Osteocyte (in vitro differentiated cells): ENCODE measurements at regions not wholly inside any gene's neighbourhood (a gene's known extent, or its start where the extent isn't known, plus 50 kb on each side); places are given as distances from the start of the nearest gene placed in this dataset.

ENCODE experiments used
- DNase-seq: peaks from one replicate; pipeline ENCODE4 v3.0.0; 2021; ENCODE audit warnings: mixed read lengths; ENCODE audit not compliant: unreplicated experiment; ENCODE audit errors: extremely low spot score
- H3K27ac Mint-ChIP-seq: one replicate; pipeline ENCODE4 v1.8.0; 2021; ENCODE audit warnings: mild to moderate bottlenecking, mixed read lengths; ENCODE audit not compliant: unreplicated experiment
- H3K27me3 Mint-ChIP-seq: one replicate; pipeline ENCODE4 v1.8.0; 2021; ENCODE audit warnings: mixed read lengths; ENCODE audit not compliant: unreplicated experiment
- H3K36me3 Mint-ChIP-seq: one replicate; pipeline ENCODE4 v1.8.0; 2021; ENCODE audit warnings: mixed read lengths; ENCODE audit not compliant: unreplicated experiment
- H3K4me1 Mint-ChIP-seq: one replicate; pipeline ENCODE4 v1.8.0; 2021; ENCODE audit warnings: mixed read lengths; ENCODE audit not compliant: unreplicated experiment
- H3K4me3 Mint-ChIP-seq: one replicate; pipeline ENCODE4 v1.8.0; 2021; ENCODE audit warnings: mild to moderate bottlenecking, moderate library complexity, mixed read lengths; ENCODE audit not compliant: unreplicated experiment
- H3K9me3 Mint-ChIP-seq: one replicate; pipeline ENCODE4 v1.8.0; 2021; ENCODE audit warnings: mixed read lengths; ENCODE audit not compliant: unreplicated experiment
- TF ChIP-seq, protein P1 (sequence below): fragments of 200-600 bp; sonication (generic); IDR thresholded peaks from 2 replicates; pipeline ENCODE4 v1.5.0; 2021; ENCODE audit warnings: antibody characterized with exemption, mild to moderate bottlenecking, moderate library complexity

DNA sequence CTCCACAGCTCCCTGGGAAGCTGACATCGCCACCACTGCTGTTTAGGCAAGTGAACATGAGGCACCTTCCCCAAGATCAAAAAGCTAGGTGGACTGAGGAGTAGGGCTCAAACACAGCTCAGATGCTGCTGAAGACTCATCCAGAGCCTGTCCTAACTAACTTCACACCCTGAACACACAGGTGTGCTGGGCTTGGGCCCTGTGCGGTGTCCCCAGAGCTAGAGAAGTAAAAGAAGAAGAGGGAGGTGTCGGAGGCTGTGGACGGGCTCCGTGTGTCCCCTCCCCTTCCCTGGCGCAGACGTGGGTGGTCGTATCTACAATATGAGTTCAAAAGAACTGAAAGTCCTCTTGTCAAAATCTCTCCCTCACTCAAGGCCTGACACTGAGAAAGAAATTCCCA, 373.4 kb upstream of the MGMT start:
- H3K9me3 Mint-ChIP-seq = no peaks in the 10 kb centered on the region
- H3K27ac Mint-ChIP-seq = no peak overlapping the region
- H3K4me3 Mint-ChIP-seq = no peak overlapping the region
- H3K4me1 Mint-ChIP-seq = peaks cover 5% of the 10 kb centered on the region
- TF ChIP-seq, protein P1, sequence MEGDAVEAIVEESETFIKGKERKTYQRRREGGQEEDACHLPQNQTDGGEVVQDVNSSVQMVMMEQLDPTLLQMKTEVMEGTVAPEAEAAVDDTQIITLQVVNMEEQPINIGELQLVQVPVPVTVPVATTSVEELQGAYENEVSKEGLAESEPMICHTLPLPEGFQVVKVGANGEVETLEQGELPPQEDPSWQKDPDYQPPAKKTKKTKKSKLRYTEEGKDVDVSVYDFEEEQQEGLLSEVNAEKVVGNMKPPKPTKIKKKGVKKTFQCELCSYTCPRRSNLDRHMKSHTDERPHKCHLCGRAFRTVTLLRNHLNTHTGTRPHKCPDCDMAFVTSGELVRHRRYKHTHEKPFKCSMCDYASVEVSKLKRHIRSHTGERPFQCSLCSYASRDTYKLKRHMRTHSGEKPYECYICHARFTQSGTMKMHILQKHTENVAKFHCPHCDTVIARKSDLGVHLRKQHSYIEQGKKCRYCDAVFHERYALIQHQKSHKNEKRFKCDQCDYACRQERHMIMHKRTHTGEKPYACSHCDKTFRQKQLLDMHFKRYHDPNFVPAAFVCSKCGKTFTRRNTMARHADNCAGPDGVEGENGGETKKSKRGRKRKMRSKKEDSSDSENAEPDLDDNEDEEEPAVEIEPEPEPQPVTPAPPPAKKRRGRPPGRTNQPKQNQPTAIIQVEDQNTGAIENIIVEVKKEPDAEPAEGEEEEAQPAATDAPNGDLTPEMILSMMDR = no peak
- no peaks in the 10 kb centered on the region for H3K27me3 Mint-ChIP-seq
- no peaks in the 10 kb centered on the region for H3K36me3 Mint-ChIP-seq
- DNase-seq = no peak

DNA sequence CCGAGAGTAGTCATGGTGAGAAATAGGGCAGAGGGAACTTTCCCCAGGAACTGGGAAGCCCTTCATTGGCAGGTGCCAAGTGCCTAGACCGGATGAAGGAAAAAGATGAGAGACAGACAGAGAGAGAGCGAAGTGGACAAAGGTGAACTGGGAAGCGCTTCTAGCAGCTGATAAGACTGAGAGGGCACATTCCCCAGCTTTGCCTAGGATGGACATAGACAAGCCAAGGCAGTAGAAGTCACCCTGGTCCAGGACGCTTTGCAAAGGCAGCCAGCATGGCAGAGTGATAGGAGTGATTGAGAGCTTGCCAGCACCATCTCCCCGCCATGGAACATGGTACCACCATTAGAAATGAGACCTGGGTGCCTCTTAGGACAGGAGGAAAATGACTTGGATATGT, 372.8 kb upstream of the MGMT start:
- Mint-ChIP-seq H3K36me3 (no peaks in the 10 kb centered on the region), H3K27ac (no peak overlapping the region), H3K4me3 (no peak overlapping the region), H3K4me1 (peaks cover 5% of the 10 kb centered on the region), H3K9me3 (no peaks in the 10 kb centered on the region), H3K27me3 (no peaks in the 10 kb centered on the region)
- DNase-seq = no peak
- TF ChIP-seq, protein P1 = no peak

DNA sequence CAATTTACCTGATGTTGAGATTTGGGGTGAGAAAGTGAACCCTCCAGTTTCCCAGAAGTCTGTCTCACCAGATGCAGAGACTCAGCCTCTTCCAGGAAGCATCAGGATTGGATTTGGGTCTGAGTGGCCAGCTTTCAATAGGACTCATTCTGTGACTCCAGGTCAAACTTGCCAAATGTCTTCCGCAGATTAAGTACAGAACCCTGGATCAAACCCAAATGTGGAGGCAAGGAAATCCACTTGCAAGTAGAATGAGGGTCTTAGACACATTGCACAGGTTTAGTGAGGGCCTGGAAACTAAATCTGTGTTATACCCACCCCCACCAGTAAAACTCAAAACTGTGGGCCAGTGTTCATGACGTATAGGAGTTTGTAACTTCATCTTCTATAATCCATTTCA, 372.2 kb upstream of the MGMT start:
- TF ChIP-seq, protein P1 = no peak
- no peaks in the 10 kb centered on the region for H3K27me3 Mint-ChIP-seq
- no peaks in the 10 kb centered on the region for H3K36me3 Mint-ChIP-seq
- H3K4me1 Mint-ChIP-seq = peaks cover 5% of the 10 kb centered on the region
- H3K4me3 Mint-ChIP-seq = no peak overlapping the region
- peaks cover 3% of the 10 kb centered on the region for H3K9me3 Mint-ChIP-seq
- H3K27ac Mint-ChIP-seq = no peak overlapping the region
- DNase-seq = no peak

DNA sequence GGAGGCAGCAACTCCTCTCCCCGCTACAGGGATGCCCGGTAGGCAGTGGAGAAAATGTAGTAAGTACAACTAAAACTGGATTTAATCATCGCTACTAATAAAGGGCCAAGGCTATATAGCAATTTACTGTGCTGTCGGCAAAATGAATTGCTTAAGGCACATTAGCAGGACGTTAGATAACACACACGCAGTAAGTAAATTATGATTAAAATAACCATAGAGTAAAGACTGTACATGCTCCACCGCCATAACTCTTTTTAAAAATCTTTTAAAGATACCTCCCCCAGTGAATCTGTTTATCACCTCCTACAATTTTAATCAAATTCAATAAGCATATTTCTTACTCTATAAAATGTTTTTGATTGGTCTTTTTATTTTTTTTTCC, 371.4 kb upstream of the MGMT start:
- Mint-ChIP-seq H3K9me3 (peaks cover 10% of the 10 kb centered on the region), H3K27me3 (no peaks in the 10 kb centered on the region), H3K4me1 (peaks cover 5% of the 10 kb centered on the region), H3K27ac (no peak overlapping the region), H3K4me3 (no peak overlapping the region), H3K36me3 (no peaks in the 10 kb centered on the region)
- TF ChIP-seq, protein P1 = no peak
- DNase-seq = no peak

DNA sequence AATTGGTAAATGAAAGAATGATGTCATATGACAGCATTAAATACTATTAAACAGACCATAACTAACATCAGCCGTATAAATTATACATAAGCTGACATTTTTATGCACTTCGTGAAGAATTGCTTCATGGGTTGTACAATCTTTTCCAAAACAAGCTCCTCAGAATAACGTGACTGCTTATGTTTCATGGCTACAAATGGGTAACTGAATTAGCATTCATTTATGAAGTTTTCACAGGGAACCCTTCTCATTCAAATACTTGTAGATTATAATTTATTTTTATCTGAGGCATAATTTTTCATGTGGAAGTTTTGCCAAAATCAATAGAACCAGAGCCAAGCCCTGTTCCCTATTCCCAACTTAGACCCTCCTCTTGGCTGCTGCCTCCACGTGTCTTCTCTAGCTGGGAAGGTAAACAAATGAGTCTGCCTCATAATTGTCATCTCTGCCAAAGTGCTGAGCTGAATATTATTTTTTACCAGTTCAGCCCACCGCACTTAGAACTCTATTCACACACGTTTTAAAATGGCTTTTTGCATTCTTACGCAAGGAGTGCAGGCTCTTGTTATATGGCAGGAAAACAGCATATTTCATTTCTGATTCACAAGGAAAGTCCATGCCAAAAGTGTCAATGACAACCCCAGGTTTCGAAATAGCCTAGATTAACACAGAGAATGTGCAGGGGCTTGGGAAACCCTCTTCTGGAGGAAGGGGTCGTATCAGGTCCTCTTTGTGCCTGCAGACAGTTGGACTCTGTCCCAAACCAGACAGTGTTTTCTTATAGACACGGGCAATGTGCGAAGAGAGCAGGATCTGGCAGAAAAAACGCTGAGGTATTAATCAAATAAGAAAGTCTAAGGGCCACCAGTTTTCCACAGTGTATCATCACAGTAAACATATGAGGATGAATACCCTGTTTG, 370.7 kb upstream of the MGMT start:
- Mint-ChIP-seq H3K36me3 (no peaks in the 10 kb centered on the region), H3K9me3 (peaks cover 10% of the 10 kb centered on the region), H3K4me3 (no peak overlapping the region), H3K4me1 (peaks cover 5% of the 10 kb centered on the region), H3K27ac (no peak overlapping the region), H3K27me3 (no peaks in the 10 kb centered on the region)
- DNase-seq = no peak
- TF ChIP-seq, protein P1 = no peak
